ENCODE measurements at regions not wholly inside any gene's neighbourhood (a gene's known extent, or its start where the extent isn't known, plus 50 kb on each side); places are given as distances from the start of the nearest gene placed in this dataset.

DNA sequence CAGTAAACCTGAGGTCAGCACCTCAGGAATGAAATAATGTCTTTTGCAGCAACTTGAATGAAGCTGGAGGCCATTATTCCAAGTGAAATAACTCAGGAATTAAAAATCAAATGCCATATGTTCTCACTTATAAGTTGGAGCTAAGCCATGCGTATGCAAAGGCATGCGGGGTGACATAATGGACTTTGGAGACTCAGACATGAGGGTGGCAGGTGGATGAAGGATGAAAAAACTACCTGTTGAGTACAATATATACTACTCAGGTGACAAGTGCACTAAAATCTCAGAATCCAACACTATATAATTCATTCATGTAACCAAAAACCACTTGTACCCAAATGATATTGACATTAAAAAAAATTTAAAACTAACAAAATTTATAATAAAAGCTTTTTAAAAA is 1416.9 kb downstream of the UQCRFS1 start:
- no peak for DNase-seq
- intact Hi-C loops (cut with DNase I) = loop anchor here in 3 of 10 donors (10.0 kb wide), 2 partner anchors 121 to 141 kb away; no protein-coding TSS in a partner anchor
- Histone ChIP-seq H3K4me1 (peaks cover 0 to 35% (median 28%) of the 10 kb centered on the region in 9 donors), H3K27me3 (no peaks in the 10 kb centered on the region), H3K9me3 (no peaks in the 10 kb centered on the region), H3K27ac (no peak overlapping the region), H3K4me3 (no peak overlapping the region), H3K36me3 (peaks cover 0 to 22% (median 0%) of the 10 kb centered on the region in 9 donors)
- TF ChIP-seq, protein P1, sequence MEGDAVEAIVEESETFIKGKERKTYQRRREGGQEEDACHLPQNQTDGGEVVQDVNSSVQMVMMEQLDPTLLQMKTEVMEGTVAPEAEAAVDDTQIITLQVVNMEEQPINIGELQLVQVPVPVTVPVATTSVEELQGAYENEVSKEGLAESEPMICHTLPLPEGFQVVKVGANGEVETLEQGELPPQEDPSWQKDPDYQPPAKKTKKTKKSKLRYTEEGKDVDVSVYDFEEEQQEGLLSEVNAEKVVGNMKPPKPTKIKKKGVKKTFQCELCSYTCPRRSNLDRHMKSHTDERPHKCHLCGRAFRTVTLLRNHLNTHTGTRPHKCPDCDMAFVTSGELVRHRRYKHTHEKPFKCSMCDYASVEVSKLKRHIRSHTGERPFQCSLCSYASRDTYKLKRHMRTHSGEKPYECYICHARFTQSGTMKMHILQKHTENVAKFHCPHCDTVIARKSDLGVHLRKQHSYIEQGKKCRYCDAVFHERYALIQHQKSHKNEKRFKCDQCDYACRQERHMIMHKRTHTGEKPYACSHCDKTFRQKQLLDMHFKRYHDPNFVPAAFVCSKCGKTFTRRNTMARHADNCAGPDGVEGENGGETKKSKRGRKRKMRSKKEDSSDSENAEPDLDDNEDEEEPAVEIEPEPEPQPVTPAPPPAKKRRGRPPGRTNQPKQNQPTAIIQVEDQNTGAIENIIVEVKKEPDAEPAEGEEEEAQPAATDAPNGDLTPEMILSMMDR (IDR thresholded peaks at IDR 0.05) = no peak
- WGBS, 2 donors = 47 to 49% methylated on average over 2 of the region's 2 CpGs
- no peak for ATAC-seq

- no peak for DNase-seq
Observed at GRCh38 chr19:27795369-27795768, 1417.6 kb downstream of the UQCRFS1 start.

DNA sequence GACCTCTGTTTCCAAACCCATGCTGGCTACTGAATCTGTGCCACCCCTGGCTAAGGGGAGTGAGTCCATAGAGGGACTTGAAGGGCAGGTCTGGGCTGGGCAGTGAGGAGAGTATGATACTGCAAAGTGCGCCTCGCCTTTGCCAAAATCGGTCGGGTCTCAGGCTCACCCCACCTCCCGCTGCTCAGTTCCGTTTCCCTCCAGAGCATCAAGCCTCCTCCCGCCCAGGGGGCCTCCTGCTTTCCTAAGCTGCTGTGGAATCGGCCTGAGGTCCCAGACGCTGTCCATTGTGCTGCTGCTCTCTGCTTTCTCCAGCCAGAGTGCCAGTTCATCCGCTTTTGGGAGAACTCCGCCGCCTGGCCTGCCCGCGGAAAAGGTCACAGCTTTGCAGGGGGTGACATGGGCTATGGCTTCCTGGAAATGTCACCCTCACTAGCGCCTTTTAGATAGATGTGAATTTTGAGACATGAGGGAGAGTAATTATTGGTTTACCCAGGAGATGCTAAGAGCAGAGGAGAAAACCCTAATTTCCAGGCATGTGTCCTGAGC is 1418.4 kb downstream of the UQCRFS1 start:
- Histone ChIP-seq H3K9me3 (no peaks in the 10 kb centered on the region), H3K4me3 (peak overlapping the region; percentile 65 to 98 (median 74)), H3K36me3 (peaks cover 0 to 22% (median 0%) of the 10 kb centered on the region in 9 donors), H3K27me3 (no peaks in the 10 kb centered on the region), H3K4me1 (peaks cover 0 to 36% (median 28%) of the 10 kb centered on the region in 9 donors), H3K27ac (peak overlapping the region in 9 of 10 donors; percentile 85 to 93 (median 89))
- intact Hi-C loops (cut with DNase I) = loop anchor here in 3 of 10 donors (10.0 kb wide), 2 partner anchors 120 to 140 kb away; no protein-coding TSS in a partner anchor
- WGBS, 2 donors = 7% methylated on average over 15 of the region's 15 CpGs
- ATAC-seq (peak in 7 of 8 donors; percentile 3 to 48 (median 31)), DNase-seq (peak; percentile 17)
- TF ChIP-seq, protein P1 (IDR thresholded peaks at IDR 0.05) = no peak

More at GRCh38 chr19:27795369-27795768, 1417.6 kb downstream of the UQCRFS1 start:
- no peak for ATAC-seq
- Histone ChIP-seq H3K4me1 (peaks cover 0 to 36% (median 28%) of the 10 kb centered on the region in 9 donors), H3K27me3 (no peaks in the 10 kb centered on the region), H3K9me3 (no peaks in the 10 kb centered on the region), H3K36me3 (peaks cover 0 to 22% (median 0%) of the 10 kb centered on the region in 9 donors), H3K4me3 (peak overlapping the region in 2 of 10 donors; percentile 70 to 98), H3K27ac (peak overlapping the region in 3 of 10 donors; percentile 87 to 93 (median 89))
- 95 to 97% methylated on average over 2 of the region's 2 CpGs for WGBS, 2 donors
- intact Hi-C loops (cut with DNase I) = loop anchor here in 3 of 10 donors (10.0 kb wide), 2 partner anchors 121 to 141 kb away; no protein-coding TSS in a partner anchor
- TF ChIP-seq, protein P1 (IDR thresholded peaks at IDR 0.05) = no peak

DNA sequence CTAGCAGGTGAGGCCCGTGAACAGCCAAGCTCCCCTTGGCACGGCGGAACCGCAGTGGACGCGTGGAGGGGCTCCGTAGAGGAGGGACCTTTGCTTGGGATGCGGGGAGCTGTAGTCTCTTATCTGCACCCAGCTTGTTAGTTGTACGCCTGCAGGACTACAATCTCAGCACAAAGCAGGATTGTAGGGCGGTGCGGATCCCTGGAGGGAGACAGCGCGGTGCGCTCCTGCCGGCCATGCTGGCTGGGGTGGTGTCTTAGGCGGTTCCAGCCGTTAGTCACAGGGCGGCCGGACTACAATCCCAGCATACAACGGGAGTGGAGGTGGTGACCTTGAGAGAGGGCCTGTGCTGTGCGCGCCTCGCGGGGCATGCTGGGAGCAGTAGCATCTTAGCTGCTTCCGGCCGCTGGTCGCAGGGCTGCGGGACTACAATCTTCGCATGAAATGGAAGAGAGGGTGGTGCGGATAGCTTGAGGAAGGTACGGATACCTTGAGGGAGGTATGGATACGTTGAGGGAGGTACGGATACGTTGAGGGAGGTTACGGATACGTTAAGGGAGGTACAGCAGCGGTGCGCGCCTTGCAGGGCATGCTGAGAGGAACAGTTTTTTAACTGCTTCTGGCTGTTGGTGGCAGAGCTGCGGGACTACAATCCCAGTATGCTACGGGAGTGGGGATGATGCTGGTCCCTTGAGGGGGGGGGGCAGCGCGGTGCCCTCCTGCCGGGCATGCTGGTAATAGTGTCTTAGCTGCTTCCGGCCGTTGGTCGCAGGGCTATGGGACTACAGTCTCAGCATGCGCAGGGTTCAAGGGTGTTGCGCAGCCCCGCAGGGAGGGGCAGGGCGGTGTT is 1419.1 kb downstream of the UQCRFS1 start:
- H3K4me1 ChIP-seq = peaks cover 0 to 36% (median 28%) of the 10 kb centered on the region in 9 donors
- DNase-seq (peak; percentile 91 to 94), ATAC-seq (peak; percentile 98 to 99 (median 98))
- H3K27ac ChIP-seq = peak overlapping the region; percentile 33 to 93 (median 88)
- H3K36me3 ChIP-seq = peaks cover 0 to 16% (median 0%) of the 10 kb centered on the region in 9 donors
- no peaks in the 10 kb centered on the region for H3K9me3 ChIP-seq
- 1% methylated on average over 51 of the region's 51 CpGs for WGBS, 2 donors
- peak overlapping the region; percentile 65 to 98 (median 74) for H3K4me3 ChIP-seq
- intact Hi-C loops (cut with DNase I) = loop anchor here in 3 of 10 donors (1.0 to 10.0 kb wide), 3 partner anchors 34 to 139 kb away; no protein-coding TSS in a partner anchor
- no peaks in the 10 kb centered on the region for H3K27me3 ChIP-seq
- TF ChIP-seq, protein P1 (IDR thresholded peaks at IDR 0.05) = peak in 1 of 9 donors; percentile 21

Data from heart right ventricle (tissue), 16 donors.